ENCODE measurements at regions not wholly inside any gene's neighbourhood (a gene's known extent, or its start where the extent isn't known, plus 50 kb on each side); places are given as distances from the start of the nearest gene placed in this dataset.

DNA sequence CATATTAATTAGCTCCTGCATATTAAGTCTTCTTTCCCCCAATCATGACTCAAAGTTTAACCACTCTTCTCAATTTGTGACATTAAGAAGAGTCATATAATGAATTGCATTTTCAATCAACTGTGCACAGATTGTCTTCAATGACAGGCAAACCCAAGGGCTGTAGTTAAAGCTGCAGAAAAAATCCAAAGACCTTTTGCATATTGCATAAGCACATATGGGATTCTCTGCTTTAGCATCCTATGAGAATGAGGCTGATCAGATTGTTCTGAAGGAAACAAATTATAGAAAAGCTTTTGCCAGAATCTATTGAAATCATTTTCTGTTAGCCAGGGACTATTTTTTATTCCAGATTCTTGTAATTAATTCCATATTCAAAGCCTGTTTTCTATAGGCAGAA, 112.3 kb downstream of the FAM170A start:
- DNase-seq (ENCODE audit: low read depth): no peak
- no peak overlapping the region for H3K4me3 ChIP-seq (ENCODE audit: low read length)
- TF ChIP-seq, protein P1, sequence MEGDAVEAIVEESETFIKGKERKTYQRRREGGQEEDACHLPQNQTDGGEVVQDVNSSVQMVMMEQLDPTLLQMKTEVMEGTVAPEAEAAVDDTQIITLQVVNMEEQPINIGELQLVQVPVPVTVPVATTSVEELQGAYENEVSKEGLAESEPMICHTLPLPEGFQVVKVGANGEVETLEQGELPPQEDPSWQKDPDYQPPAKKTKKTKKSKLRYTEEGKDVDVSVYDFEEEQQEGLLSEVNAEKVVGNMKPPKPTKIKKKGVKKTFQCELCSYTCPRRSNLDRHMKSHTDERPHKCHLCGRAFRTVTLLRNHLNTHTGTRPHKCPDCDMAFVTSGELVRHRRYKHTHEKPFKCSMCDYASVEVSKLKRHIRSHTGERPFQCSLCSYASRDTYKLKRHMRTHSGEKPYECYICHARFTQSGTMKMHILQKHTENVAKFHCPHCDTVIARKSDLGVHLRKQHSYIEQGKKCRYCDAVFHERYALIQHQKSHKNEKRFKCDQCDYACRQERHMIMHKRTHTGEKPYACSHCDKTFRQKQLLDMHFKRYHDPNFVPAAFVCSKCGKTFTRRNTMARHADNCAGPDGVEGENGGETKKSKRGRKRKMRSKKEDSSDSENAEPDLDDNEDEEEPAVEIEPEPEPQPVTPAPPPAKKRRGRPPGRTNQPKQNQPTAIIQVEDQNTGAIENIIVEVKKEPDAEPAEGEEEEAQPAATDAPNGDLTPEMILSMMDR (conservative IDR thresholded peaks at IDR 0.05; ENCODE audit: low read length): no peak

DNA sequence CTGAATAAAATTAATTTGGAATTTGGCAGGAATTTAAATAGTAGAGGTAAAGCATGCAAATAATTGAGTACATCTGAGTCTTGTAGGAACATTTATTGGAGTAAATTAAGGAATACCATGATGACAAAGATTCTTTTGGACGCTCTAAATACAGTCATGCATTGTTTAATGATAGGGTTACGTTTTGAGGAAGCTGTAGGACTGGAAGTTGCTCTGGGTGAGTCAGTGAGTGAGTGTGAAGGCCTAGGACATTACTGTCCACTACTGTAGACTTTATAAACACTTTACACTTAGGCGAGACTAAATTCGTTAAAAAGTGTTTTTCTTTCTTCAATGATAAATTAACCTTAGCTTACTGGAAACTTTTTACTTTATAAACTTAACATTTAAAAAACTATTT, 113.0 kb downstream of the FAM170A start:
- DNase-seq (ENCODE audit: low read depth): no peak
- no peak overlapping the region for H3K4me3 ChIP-seq (ENCODE audit: low read length)
- TF ChIP-seq, protein P1 (conservative IDR thresholded peaks at IDR 0.05; ENCODE audit: low read length): no peak

DNA sequence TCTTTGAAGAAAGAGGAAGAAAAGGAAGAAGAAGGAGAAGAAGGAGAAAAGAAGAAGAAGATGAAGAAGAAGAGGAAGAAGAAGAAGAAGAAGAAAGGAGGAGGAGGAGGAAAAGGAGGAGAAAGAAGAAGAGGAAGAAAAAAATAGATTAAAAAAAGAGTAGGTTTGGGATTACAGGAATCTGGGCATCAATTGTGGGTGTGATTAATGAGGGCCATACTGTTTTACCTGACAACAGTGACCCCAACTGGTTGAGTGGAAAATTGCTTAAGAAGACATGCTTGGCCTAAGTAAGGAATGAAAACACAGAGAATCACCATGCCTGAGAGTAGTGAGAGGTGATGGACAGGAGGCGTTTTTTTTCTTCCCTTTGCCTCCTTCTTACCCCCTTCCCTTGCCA, 114.6 kb downstream of the FAM170A start:
- no peak overlapping the region for H3K4me3 ChIP-seq (ENCODE audit: low read length)
- peak; percentile 3 for DNase-seq (ENCODE audit: low read depth)
- TF ChIP-seq, protein P1 (conservative IDR thresholded peaks at IDR 0.05; ENCODE audit: low read length): no peak; the same call in 1 of the 2 replicates

- H3K4me3 ChIP-seq (ENCODE audit: low read length): no peak overlapping the region
- TF ChIP-seq, protein P1 (conservative IDR thresholded peaks at IDR 0.05; ENCODE audit: low read length): no peak
- no peak for DNase-seq (ENCODE audit: low read depth)
These were observed 116.6 kb downstream of the FAM170A start for GRCh38 chr5:119745976-119746375.

GRCh38 chr5:119746984-119747383, 117.6 kb downstream of the FAM170A start:
- no peak overlapping the region for H3K4me3 ChIP-seq (ENCODE audit: low read length)
- no peak for DNase-seq (ENCODE audit: low read depth)
- TF ChIP-seq, protein P1 (conservative IDR thresholded peaks at IDR 0.05; ENCODE audit: low read length): no peak

- no peak overlapping the region for H3K4me3 ChIP-seq (ENCODE audit: low read length)
- TF ChIP-seq, protein P1 (conservative IDR thresholded peaks at IDR 0.05; ENCODE audit: low read length): no peak
- DNase-seq (ENCODE audit: low read depth): no peak
These were observed 121.8 kb downstream of the FAM170A start for GRCh38 chr5:119750887-119751733.

DNA sequence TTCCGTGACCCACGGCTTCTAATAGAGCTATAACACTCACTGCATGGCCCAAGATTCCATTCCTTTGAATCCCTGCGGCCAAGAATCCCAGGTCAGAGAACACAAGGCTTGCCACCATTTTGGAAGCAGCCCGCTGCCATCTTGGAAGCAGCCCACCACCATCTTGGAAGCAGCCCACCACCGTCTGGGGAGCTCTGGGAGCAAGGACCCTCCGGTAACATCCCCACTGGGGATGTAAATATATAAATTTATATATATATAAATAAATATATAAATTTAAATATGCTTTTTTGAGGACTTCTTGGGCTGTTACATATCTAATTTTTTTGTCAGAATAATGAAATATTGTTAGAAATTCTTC, 122.4 kb downstream of the FAM170A start:
- no peak overlapping the region for H3K4me3 ChIP-seq (ENCODE audit: low read length)
- TF ChIP-seq, protein P1 (conservative IDR thresholded peaks at IDR 0.05; ENCODE audit: low read length): no peak
- DNase-seq (ENCODE audit: low read depth): no peak

Data from AG10803 (cell line).